HG02571 (cell line): ENCODE measurements at regions not wholly inside any gene's neighbourhood (a gene's known extent, or its start where the extent isn't known, plus 50 kb on each side); places are given as distances from the start of the nearest gene placed in this dataset.
"Not testable (repeated sequence)": the region's sequence is repeated elsewhere in the genome, so short reads cannot be mapped to it uniquely, and the experiment has no call there.

Experiments used
- ATAC-seq: cut with Tn5 transposase; IDR thresholded peaks from one replicate; pipeline ENCODE4 v1.9.1; 2021; ENCODE audit warnings: mild to moderate bottlenecking, moderate library complexity; ENCODE audit not compliant: unreplicated experiment

DNA sequence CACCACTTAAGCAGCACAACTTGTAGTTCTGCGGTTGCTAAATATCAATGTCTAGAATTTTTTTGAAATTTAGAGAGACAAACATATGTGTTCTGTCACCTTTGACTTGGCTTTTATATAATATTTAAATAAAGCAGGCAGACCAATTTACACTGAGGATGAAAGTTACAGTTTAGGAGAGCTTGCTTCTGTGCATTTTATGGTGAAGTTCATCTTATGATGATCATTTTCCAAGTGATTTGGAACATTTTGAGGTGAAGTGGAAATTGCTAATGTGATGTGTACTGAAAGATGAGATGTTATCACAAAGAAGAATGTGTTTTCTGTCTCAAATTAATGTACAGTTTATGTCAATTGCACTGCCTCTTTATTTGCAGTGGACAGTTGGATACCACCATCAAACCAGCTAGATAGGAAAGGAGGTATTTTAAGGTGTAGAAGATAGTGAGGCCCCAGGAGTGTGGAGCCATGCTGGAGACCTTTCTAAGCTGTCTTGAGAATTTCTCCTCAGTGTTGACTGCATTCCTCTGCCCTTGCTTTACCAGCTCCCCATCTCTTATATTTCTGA, 461.9 kb downstream of the UTRN start:
- no peak for ATAC-seq

- no peak for ATAC-seq
These were observed 464.1 kb downstream of the UTRN start for GRCh38 chr6:144749263-144749662.

GRCh38 chr6:144753023-144753705, 468.0 kb downstream of the UTRN start:
- ATAC-seq: peak; percentile 97

DNA sequence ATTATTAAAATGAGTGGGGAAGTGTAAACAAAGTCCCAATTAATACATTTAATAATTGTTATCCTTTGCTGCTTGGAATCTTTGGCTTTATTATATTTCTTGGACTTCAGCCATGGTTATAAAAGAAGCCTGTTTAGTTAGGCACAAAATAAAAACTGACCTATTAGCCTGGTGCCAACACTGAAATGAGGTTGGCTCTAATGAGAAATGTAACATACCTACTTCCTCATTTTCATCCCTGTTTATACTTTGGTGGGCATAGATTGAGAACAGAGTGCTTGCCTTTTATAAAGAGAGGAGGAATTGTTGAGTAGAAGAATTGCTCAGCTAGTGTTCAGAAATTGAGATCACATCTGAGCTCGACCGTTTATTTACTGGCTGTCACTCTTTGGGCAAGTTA, 471.3 kb downstream of the UTRN start:
- no peak for ATAC-seq

- no peak for ATAC-seq
These were observed 472.2 kb downstream of the UTRN start for GRCh38 chr6:144757299-144757698.

GRCh38 chr6:144757730-144758129, 472.6 kb downstream of the UTRN start:
- no peak for ATAC-seq

GRCh38 chr6:144758602-144759001, 473.5 kb downstream of the UTRN start:
- no peak for ATAC-seq

GRCh38 chr6:144762469-144762868, 477.3 kb downstream of the UTRN start:
- ATAC-seq: no peak

- no peak for ATAC-seq
These were observed 481.9 kb downstream of the UTRN start for GRCh38 chr6:144767051-144767450.

DNA sequence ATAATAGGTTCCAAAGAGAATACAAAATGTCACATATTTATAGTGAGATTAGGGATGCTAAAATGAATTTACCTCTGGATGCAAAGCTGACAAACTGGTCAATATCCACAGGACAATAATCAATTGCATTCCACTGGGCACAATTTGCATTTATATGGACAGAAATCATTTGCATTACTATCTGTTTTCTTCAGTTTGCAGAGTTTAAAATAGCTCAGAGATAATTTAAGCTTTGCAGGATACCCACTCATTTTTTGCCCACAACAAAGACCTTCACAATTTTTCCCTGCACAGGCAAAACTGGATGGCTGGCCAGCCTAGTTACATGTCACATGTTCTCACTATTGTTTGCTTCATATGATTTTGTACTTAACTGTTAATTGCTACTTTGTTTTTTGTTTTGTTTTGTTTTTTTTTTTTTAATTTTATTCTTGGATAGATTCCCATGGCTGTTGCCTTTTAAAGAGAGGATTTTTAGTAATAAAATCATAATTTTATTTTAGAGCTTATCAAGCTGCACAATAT, 483.5 kb downstream of the UTRN start:
- ATAC-seq: no peak

- ATAC-seq: no peak
These were observed 484.0 kb downstream of the UTRN start for GRCh38 chr6:144769142-144769541.

GRCh38 chr6:144776031-144776819, 491.1 kb downstream of the UTRN start:
- no peak for ATAC-seq

DNA sequence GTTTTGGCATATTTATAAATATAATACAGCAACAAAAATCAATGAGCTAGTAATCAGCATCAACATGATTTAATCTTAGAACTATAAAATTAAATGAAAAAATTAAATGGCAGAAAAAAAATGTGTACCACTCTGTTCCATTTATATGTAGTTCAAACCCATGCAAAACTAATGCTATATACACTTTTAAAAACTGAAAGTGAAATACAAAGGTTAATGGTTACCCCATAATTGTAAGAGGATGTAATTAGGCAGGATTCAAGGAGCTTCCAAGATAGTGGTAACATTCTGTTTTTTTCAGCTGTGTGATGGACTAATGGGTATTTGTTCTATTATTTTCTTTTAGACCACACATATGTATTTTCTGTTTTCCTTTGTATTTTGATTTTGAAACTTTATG, 492.1 kb downstream of the UTRN start:
- no peak for ATAC-seq

GRCh38 chr6:144778056-144778455, 492.9 kb downstream of the UTRN start:
- no peak for ATAC-seq

- ATAC-seq: no peak
These were observed 493.8 kb downstream of the UTRN start for GRCh38 chr6:144778773-144779492.

DNA sequence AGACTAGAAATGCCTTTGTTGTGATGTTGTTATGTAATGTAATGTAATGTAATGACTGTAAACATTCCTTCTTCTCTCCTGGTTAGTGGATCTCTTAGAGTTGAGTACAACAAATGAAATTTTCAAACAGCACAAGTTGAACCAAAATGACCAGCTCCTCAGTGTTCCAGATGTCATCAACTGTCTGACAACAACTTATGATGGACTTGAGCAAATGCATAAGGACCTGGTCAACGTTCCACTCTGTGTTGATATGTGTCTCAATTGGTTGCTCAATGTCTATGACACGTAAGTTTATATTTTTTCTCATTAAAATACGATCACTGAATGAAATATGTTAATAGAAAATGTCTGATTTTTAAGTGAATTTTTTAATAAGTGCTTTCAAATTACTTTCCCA, 496.7 kb downstream of the UTRN start:
- ATAC-seq: no peak

DNA sequence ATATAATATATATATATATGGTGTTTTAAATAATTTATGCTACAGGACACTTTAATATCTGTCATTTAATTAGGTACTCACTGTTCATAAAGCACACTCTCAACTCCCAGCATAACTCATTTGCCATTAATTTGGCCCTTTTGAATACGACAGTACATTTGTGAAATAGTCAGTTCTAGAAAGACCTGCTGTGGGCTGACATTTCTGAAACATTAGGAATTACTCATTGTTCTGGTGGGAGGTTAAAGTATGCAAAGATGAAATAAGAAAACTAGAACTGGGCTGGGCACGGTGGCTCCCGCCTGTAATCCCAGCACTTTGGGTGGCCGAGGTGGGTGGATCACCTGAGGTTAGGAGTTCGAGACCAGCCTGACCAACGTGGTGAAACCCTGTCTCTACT, 497.5 kb downstream of the UTRN start:
- no peak for ATAC-seq

DNA sequence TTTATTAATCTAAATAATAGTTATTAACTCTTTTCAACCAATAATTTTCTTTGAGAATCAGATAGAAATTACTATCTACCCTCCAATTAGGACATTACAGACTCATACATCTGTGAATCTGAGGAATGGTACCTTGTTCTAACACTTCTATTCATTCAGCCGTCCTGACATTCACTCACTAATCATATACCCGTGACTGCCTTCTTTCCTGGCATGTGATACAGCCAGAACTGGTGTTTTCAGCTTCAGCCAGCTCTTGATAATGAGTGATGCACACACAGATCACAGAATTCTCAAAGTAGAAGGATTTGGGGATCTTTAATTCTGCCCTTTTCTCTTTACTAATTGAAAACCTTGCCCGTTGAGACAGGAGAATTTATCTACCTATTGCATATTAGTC, 499.9 kb downstream of the UTRN start:
- no peak for ATAC-seq

GRCh38 chr6:144786825-144787224, 501.7 kb downstream of the UTRN start:
- no peak for ATAC-seq

GRCh38 chr6:144793744-144794143, 508.6 kb downstream of the UTRN start:
- no peak for ATAC-seq

- not testable (repeated sequence) for ATAC-seq
These were observed 509.9 kb downstream of the UTRN start for GRCh38 chr6:144795022-144795421.
